Keratinocyte (primary cell): ENCODE measurements at regions not wholly inside any gene's neighbourhood (a gene's known extent, or its start where the extent isn't known, plus 50 kb on each side); places are given as distances from the start of the nearest gene placed in this dataset.

ENCODE experiments used
- EZH2 ChIP-seq: IDR thresholded peaks from one replicate; pipeline ENCODE4 v1.6.1; 2012; ENCODE audit warnings: inconsistent platforms, mild to moderate bottlenecking, low read length, moderate library complexity
- TF ChIP-seq, protein P1 (sequence below), 3 experiments: IDR thresholded peaks in 1 of 3; conservative IDR thresholded peaks in 1 of 3; optimal IDR thresholded peaks in 1 of 3; 2 replicates in 2 of 3; 3 replicates in 1 of 3; pipeline versions ENCODE3 to v1.5.1; 2011; ENCODE audit warnings: low read length in 3 of 3, mild to moderate bottlenecking in 3 of 3, moderate library complexity in 2 of 3, control low read depth in 1 of 3, inconsistent platforms in 1 of 3; ENCODE audit not compliant: insufficient read depth in 2 of 3; ENCODE audit errors: extremely low read depth in 1 of 3

DNA sequence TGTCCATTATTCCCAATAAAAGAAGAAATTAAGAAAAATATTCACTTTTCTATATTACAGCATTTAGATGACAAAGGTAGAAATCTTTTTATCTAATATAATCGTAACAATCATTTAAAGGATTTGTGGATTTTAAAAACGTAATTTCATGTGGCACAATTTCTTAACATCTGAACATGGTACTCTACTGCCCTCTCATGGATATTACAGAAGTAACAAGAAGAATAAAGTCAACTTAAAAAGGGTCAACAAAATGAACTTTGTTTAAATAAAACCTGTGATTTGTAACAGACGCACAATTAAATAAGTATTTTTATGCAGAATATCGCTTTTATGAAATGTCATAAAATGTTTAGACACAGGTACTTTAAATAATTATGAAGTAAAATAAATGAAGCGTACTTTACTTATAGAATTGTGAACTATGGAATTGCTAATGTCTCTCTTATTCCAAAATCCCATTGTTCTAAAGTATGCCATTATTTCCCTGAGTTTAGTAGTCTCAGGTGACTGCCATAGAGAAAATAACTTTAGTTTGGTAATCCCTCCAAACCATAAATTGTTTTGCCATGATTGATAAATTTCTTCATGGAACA lies 366.8 kb upstream of the ZNF385D start:
- TF ChIP-seq, protein P1, sequence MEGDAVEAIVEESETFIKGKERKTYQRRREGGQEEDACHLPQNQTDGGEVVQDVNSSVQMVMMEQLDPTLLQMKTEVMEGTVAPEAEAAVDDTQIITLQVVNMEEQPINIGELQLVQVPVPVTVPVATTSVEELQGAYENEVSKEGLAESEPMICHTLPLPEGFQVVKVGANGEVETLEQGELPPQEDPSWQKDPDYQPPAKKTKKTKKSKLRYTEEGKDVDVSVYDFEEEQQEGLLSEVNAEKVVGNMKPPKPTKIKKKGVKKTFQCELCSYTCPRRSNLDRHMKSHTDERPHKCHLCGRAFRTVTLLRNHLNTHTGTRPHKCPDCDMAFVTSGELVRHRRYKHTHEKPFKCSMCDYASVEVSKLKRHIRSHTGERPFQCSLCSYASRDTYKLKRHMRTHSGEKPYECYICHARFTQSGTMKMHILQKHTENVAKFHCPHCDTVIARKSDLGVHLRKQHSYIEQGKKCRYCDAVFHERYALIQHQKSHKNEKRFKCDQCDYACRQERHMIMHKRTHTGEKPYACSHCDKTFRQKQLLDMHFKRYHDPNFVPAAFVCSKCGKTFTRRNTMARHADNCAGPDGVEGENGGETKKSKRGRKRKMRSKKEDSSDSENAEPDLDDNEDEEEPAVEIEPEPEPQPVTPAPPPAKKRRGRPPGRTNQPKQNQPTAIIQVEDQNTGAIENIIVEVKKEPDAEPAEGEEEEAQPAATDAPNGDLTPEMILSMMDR (optimal IDR thresholded peaks at IDR 0.05 in 1 of 3, IDR thresholded peaks at IDR 0.05 in 1 of 3, conservative IDR thresholded peaks at IDR 0.05 in 1 of 3; ENCODE audit: extremely low read depth in 1 of 3, insufficient read depth in 2 of 3, low read length in 3 of 3): peak in 1 of 3 experiments; percentile 37
- no peak for TF ChIP-seq EZH2
